Neural crest cell (in vitro differentiated cells): ENCODE measurements at regions not wholly inside any gene's neighbourhood (a gene's known extent, or its start where the extent isn't known, plus 50 kb on each side); places are given as distances from the start of the nearest gene placed in this dataset.

Experiments
- DNase-seq: peaks from one replicate; pipeline ENCODE4 v3.0.0; 2021; ENCODE audit warnings: low read depth, mixed read lengths, low spot score
- H3K27ac Mint-ChIP-seq: one replicate; pipeline ENCODE4 v1.8.0; 2021; ENCODE audit warnings: mild to moderate bottlenecking, mixed read lengths; ENCODE audit not compliant: unreplicated experiment
- H3K27me3 Mint-ChIP-seq: 2 replicates; pipeline ENCODE4 v1.8.0; 2021; ENCODE audit warnings: low read depth, mild to moderate bottlenecking, mixed read lengths
- H3K36me3 Mint-ChIP-seq: 2 replicates; pipeline ENCODE4 v1.8.0; 2021; ENCODE audit warnings: low read depth, mild to moderate bottlenecking, mixed read lengths
- H3K4me1 Mint-ChIP-seq: 2 replicates; pipeline ENCODE4 v1.8.0; 2021; ENCODE audit warnings: mixed read lengths
- H3K4me3 Mint-ChIP-seq: one replicate; pipeline ENCODE4 v1.8.0; 2021; ENCODE audit warnings: mild to moderate bottlenecking, mixed read lengths
- H3K9me3 Mint-ChIP-seq: 2 replicates; pipeline ENCODE4 v1.8.0; 2021; ENCODE audit warnings: mixed read lengths
- CTCF ChIP-seq: fragments of 200-600 bp; sonication (generic); conservative IDR thresholded peaks from 2 replicates; pipeline ENCODE4 v1.5.0; 2021; ENCODE audit warnings: antibody characterized with exemption, mild to moderate bottlenecking

DNA sequence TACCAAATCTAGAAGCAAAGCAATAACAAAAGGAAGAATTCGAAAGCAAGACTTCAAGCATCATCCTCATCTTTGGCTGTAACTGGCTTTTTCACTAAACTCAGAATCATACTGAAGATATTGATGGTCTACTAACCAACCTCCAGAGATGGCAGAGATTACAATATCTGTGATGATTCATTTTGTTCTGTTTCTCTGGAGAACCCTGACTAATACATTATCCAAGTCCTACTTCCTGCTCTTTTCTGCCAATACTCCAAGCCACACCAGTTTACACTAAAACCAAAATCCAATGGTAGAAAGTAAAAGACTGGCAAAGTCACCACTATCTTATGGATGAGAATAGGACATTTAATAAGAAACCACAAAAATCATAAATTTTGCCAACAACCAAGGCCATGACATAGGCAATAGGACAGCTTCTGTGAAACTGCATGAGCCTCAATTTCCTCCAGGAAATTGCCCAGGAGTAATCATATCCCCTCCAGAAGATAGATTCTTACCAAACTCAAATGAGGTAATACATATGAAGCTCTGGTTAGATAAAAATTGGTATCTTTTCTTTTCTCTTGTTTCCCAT lies 159.8 kb downstream of the METTL4 start:
- Mint-ChIP-seq H3K27ac (no peak overlapping the region), H3K36me3 (no peaks in the 10 kb centered on the region), H3K4me1 (no peaks in the 10 kb centered on the region), H3K4me3 (no peak overlapping the region), H3K9me3 (peaks cover 2% of the 10 kb centered on the region), H3K27me3 (no peaks in the 10 kb centered on the region)
- no peak for TF ChIP-seq CTCF
- DNase-seq = no peak

GRCh38 chr18:2412281-2412680 lies 159.0 kb downstream of the METTL4 start:
- Mint-ChIP-seq H3K9me3 (peaks cover 3% of the 10 kb centered on the region), H3K4me1 (no peaks in the 10 kb centered on the region), H3K27ac (no peak overlapping the region), H3K27me3 (no peaks in the 10 kb centered on the region), H3K4me3 (no peak overlapping the region), H3K36me3 (no peaks in the 10 kb centered on the region)
- TF ChIP-seq CTCF = no peak
- DNase-seq = no peak

DNA sequence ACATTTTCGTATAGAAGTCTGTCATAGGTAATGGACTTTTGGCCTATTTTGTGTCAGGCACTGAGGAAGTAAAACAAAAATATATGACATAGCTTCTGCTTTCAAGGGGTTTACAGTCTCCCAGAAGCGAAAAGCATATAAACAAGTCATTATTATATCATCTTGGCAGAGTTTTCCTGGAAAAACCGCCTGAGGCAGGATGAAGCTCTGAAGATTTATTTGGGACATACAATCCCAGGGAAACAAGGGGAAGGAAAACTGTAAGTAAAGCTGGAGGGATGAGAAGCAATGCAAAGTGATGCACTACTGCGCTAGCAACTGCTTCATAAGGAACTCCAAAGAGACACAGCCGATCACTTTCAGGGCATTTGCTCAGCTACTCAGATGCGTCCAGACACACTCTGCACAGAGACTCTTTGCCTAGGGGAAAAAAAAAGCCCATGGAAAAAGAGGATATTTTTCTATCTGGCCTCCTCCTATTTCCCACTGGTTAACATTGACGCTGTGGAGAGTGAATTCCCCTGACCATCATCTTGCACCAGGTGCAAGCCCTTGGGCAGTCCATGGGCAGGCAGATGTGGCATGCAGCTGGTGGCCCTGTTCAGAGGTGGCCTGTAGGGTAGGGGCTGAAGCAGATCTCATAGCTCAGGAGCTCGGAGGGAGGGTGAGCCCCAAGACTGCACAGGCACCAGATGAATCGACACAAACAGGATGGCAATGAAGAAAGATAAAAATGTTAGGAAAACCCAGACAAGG lies 158.1 kb downstream of the METTL4 start:
- Mint-ChIP-seq H3K9me3 (peaks cover 3% of the 10 kb centered on the region), H3K27ac (no peak overlapping the region)

DNA sequence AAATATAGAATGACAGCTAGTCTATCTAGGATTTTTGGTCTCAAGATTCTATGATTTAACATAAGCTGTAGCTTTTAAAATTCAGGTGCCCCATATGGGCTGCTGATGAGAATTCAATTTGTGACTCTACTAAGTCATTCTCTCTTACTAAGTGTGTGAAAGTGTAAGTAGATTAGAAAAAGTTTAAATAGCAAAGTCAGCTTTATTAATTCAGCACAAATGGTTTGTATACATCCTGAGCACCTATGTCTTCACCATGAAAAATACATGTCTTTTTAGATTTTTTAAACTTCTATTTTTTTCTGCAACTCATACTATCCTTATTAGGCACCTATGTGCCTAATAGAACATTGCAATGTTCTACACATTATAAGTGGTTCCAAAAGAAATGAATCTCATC lies 157.1 kb downstream of the METTL4 start:
- H3K27ac Mint-ChIP-seq = no peak overlapping the region
- H3K4me1 Mint-ChIP-seq = no peaks in the 10 kb centered on the region
- no peak for TF ChIP-seq CTCF
- DNase-seq = no peak
- H3K4me3 Mint-ChIP-seq = no peak overlapping the region
- no peaks in the 10 kb centered on the region for H3K36me3 Mint-ChIP-seq
- H3K9me3 Mint-ChIP-seq = peaks cover 3% of the 10 kb centered on the region
- no peaks in the 10 kb centered on the region for H3K27me3 Mint-ChIP-seq

More for the DNA sequence above, 158.1 kb downstream of the METTL4 start:
- no peak for TF ChIP-seq CTCF
- H3K36me3 Mint-ChIP-seq = no peaks in the 10 kb centered on the region
- H3K4me1 Mint-ChIP-seq = no peaks in the 10 kb centered on the region
- DNase-seq = no peak
- H3K27me3 Mint-ChIP-seq = no peaks in the 10 kb centered on the region
- H3K4me3 Mint-ChIP-seq = no peak overlapping the region

DNA sequence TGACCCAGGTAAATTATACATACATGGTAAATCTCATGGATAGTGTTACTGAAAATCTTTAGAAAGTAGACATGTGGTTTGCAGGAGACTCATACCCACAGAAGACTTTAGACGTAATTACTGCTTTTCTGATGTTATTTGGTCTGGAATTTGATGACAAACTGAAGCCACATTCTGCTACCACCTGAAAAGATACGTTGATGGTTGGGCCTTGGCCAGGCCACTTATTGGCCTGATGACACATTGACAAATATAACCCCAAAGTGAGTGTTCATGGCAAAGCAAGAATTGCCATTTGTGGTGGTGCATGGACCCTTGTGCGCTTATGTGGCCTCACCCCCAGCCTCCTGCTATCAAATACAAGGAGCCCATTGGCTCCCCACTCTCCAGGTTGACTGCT lies 155.6 kb downstream of the METTL4 start:
- Mint-ChIP-seq H3K36me3 (no peaks in the 10 kb centered on the region), H3K27ac (no peak overlapping the region), H3K4me3 (no peak overlapping the region), H3K4me1 (no peaks in the 10 kb centered on the region), H3K27me3 (no peaks in the 10 kb centered on the region), H3K9me3 (peaks cover 3% of the 10 kb centered on the region)
- no peak for DNase-seq
- no peak for TF ChIP-seq CTCF
